H1 (cell line): ENCODE measurements at regions not wholly inside any gene's neighbourhood (a gene's known extent, or its start where the extent isn't known, plus 50 kb on each side); places are given as distances from the start of the nearest gene placed in this dataset.

Experiments used
- CHD1 ChIP-seq: IDR thresholded peaks from 2 replicates; pipeline ENCODE4 v1.6.1; 2012; ENCODE audit warnings: low read depth, low read length, improper control_type of control experiment
- CHD2 ChIP-seq: IDR thresholded peaks from 2 replicates; pipeline ENCODE4 v1.6.1; 2012; ENCODE audit warnings: low read length, improper control_type of control experiment
- POLR2A ChIP-seq, 2 experiments: IDR thresholded peaks; 1 replicate in 1 of 2; 2 replicates in 1 of 2; pipeline ENCODE4 v1.6.1; 2011; ENCODE audit warnings: low read depth in 2 of 2, low read length in 2 of 2, mild to moderate bottlenecking in 2 of 2; ENCODE audit errors: control extremely low read depth in 1 of 2
- TAF1 ChIP-seq: IDR thresholded peaks from 2 replicates; pipeline ENCODE4 v1.6.1; 2011; ENCODE audit warnings: mild to moderate bottlenecking, low read depth, low read length
- TBP ChIP-seq: IDR thresholded peaks from 2 replicates; pipeline ENCODE4 v1.6.1; 2011; ENCODE audit warnings: low read depth, low read length, improper control_type of control experiment
- TF ChIP-seq, protein P1 (sequence below): IDR thresholded peaks from 2 replicates; pipeline ENCODE4 v1.6.1; 2011; ENCODE audit warnings: low read length, improper control_type of control experiment
- TF ChIP-seq, protein P2 (sequence below), 3 experiments: IDR thresholded peaks; 1 replicate in 2 of 3; 2 replicates in 1 of 3; pipeline versions ENCODE4 v1.5.1 to v1.6.1; 2011; ENCODE audit warnings: low read length in 3 of 3, mild to moderate bottlenecking in 3 of 3, inconsistent platforms in 2 of 3, low read depth in 1 of 3, moderate library complexity in 1 of 3; ENCODE audit not compliant: insufficient read depth in 1 of 3; ENCODE audit errors: control extremely low read depth in 1 of 3

DNA sequence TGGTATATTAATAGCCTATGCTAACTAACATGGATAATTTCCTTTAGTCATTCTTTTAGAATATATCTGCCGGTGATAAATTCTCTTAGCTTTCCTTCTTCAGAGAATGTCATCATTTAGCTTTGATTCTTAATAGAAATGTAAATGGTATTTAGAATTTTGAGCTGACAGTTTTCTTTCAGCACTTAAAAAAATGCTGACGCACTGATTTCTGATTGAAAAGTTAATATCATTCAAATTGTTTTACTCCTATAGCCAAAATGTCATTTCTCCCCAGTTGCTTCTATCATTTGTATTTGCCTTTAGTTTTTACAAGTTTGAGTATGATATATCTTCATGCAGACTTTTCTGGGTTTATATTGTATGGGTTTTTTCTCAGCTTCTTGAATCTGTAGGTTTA lies 668.0 kb downstream of the LTN1 start:
- TF ChIP-seq, protein P1, sequence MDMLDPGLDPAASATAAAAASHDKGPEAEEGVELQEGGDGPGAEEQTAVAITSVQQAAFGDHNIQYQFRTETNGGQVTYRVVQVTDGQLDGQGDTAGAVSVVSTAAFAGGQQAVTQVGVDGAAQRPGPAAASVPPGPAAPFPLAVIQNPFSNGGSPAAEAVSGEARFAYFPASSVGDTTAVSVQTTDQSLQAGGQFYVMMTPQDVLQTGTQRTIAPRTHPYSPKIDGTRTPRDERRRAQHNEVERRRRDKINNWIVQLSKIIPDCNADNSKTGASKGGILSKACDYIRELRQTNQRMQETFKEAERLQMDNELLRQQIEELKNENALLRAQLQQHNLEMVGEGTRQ, result no peak
- no peak for TF ChIP-seq TBP
- TF ChIP-seq, protein P2, sequence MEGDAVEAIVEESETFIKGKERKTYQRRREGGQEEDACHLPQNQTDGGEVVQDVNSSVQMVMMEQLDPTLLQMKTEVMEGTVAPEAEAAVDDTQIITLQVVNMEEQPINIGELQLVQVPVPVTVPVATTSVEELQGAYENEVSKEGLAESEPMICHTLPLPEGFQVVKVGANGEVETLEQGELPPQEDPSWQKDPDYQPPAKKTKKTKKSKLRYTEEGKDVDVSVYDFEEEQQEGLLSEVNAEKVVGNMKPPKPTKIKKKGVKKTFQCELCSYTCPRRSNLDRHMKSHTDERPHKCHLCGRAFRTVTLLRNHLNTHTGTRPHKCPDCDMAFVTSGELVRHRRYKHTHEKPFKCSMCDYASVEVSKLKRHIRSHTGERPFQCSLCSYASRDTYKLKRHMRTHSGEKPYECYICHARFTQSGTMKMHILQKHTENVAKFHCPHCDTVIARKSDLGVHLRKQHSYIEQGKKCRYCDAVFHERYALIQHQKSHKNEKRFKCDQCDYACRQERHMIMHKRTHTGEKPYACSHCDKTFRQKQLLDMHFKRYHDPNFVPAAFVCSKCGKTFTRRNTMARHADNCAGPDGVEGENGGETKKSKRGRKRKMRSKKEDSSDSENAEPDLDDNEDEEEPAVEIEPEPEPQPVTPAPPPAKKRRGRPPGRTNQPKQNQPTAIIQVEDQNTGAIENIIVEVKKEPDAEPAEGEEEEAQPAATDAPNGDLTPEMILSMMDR (IDR thresholded peaks at IDR 0.05; ENCODE audit: control extremely low read depth in 1 of 3, insufficient read depth in 1 of 3, low read depth in 1 of 3, low read length in 3 of 3), result no peak
- no peak for TF ChIP-seq CHD2
- no peak for TF ChIP-seq CHD1
- TF ChIP-seq POLR2A (IDR thresholded peaks at IDR 0.05; ENCODE audit: control extremely low read depth in 1 of 2, low read depth in 2 of 2, low read length in 2 of 2), result no peak
- no peak for TF ChIP-seq TAF1
